GM12878 (cell line): ENCODE measurements at regions not wholly inside any gene's neighbourhood (a gene's known extent, or its start where the extent isn't known, plus 50 kb on each side); places are given as distances from the start of the nearest gene placed in this dataset.

Experiments used
- ATAC-seq: fragments of 200-7000 bp; cut with Tn5 transposase; 3 replicates; pipeline ENCODE4 v1.9.1; 2020; ENCODE audit warnings: mild to moderate bottlenecking, moderate library complexity
- BruUV-seq: library from RNA; stranded (reverse); fragments of 400-500 nt; replicated peaks from 2 replicates; lab custom pipeline; 2021; lab: Mats Ljungman, UMichigan
- CTCF ChIA-PET: fragments of 300-600 bp; sonication (Branson Sonifier 250); formaldehyde crosslinking; extraction: SDS; loops from one replicate; lab custom pipeline; 2021; ENCODE audit warnings: inconsistent platforms; lab: Yijun Ruan, JAX
- POLR2A ChIA-PET: fragments of 350-600 bp; formaldehyde crosslinking; extraction: SDS; loops from one replicate; lab custom pipeline; 2021; ENCODE audit warnings: inconsistent platforms; lab: Charles Lee
- RAD21 ChIA-PET: fragments of 300-600 bp; sonication (Branson Sonifier 250); formaldehyde crosslinking; loops from one replicate; lab custom pipeline; 2023; ENCODE audit warnings: antibody characterized with exemption; ENCODE audit not compliant: unreplicated experiment; lab: Charles Lee
- SMC1A ChIA-PET: fragments of 300-600 bp; sonication (Branson Sonifier 250); formaldehyde crosslinking; loops from one replicate; lab custom pipeline; 2023; ENCODE audit not compliant: unreplicated experiment, uncharacterized antibody; lab: Charles Lee
- DNase-seq: peaks from one replicate; pipeline ENCODE4 v3.0.0-alpha.2; 2011; ENCODE audit warnings: low read depth, low spot score
- FAIRE-seq: peaks from 3 replicates; lab custom pipeline; 2011; peaks lifted over from hg19 to GRCh38; lab: Jason Lieb, UNC
- H2AFZ ChIP-seq: 2 replicates; pipeline ENCODE4 v1.6.0; 2011; ENCODE audit warnings: low read depth, low read length, control low read depth; ENCODE audit not compliant: control insufficient read depth
- H3K27ac ChIP-seq: 2 replicates; pipeline ENCODE4 v1.5.1; 2011; ENCODE audit warnings: control low read depth; ENCODE audit not compliant: control insufficient read depth, insufficient read depth
- H3K27me3 ChIP-seq, 2 experiments: replicated peaks in 1 of 2; 2 replicates each; pipeline versions ENCODE4 v1.6.0 to v1.6.1; 2011; ENCODE audit warnings: low read length in 1 of 2; ENCODE audit not compliant: control insufficient read depth in 2 of 2, insufficient read depth in 2 of 2
- H3K36me3 ChIP-seq, 2 experiments: 2 replicates each; pipeline ENCODE4 v1.5.1; 2011; ENCODE audit warnings: low read length in 1 of 2; ENCODE audit not compliant: control insufficient read depth in 2 of 2, insufficient read depth in 2 of 2
- H3K4me1 ChIP-seq: 2 replicates; pipeline ENCODE4 v1.6.1; 2011; ENCODE audit warnings: mild to moderate bottlenecking, low read length, moderate library complexity, mixed read lengths; ENCODE audit not compliant: control insufficient read depth, insufficient read depth
- H3K4me2 ChIP-seq: 2 replicates; pipeline ENCODE4 v1.6.0; 2011; ENCODE audit warnings: control low read depth; ENCODE audit not compliant: control insufficient read depth, insufficient read depth
- H3K4me3 ChIP-seq: fragments of 200-600 bp; sonication (generic); 2 replicates; pipeline ENCODE4 v1.5.1; 2016
- H3K79me2 ChIP-seq: 2 replicates; pipeline ENCODE4 v1.6.0; 2011; ENCODE audit warnings: low read length; ENCODE audit not compliant: control insufficient read depth, insufficient read depth
- H3K9ac ChIP-seq: 2 replicates; pipeline ENCODE4 v1.8.0; 2011; ENCODE audit warnings: low read length, control low read depth, mixed read lengths; ENCODE audit not compliant: control insufficient read depth, insufficient read depth
- H3K9me3 ChIP-seq: replicated peaks from 3 replicates; pipeline ENCODE4 v1.5.1; 2011; ENCODE audit warnings: mild to moderate bottlenecking, low read length; ENCODE audit not compliant: control insufficient read depth, insufficient read depth
- H4K20me1 ChIP-seq: 2 replicates; pipeline ENCODE4 v1.6.0; 2011; ENCODE audit not compliant: control insufficient read depth, insufficient read depth
- KLF5 ChIP-seq: fragments of 450-650 bp; IDR thresholded peaks from 2 replicates; pipeline ENCODE4 v1.6.1; 2014; ENCODE audit warnings: mild to moderate bottlenecking; ENCODE audit not compliant: partially characterized antibody
- MYB ChIP-seq: fragments of 150-350 bp; IDR thresholded peaks from 2 replicates; pipeline ENCODE4 v1.6.1; 2014; ENCODE audit warnings: mild to moderate bottlenecking, low read depth, low read length, borderline replicate concordance
- NR2C1 ChIP-seq: fragments of 450-650 bp; IDR thresholded peaks from 2 replicates; pipeline ENCODE4 v1.6.1; 2017; ENCODE audit warnings: antibody characterized with exemption, mild to moderate bottlenecking, moderate library complexity
- NR2F1 ChIP-seq: fragments of 450-650 bp; conservative IDR thresholded peaks from 2 replicates; pipeline ENCODE4 v1.6.1; 2017; ENCODE audit warnings: mild to moderate bottlenecking
- PKNOX1 ChIP-seq: fragments of 450-650 bp; IDR thresholded peaks from 2 replicates; pipeline ENCODE4 v1.6.1; 2016; ENCODE audit warnings: mild to moderate bottlenecking
- POLR2AphosphoS2 ChIP-seq: IDR thresholded peaks from 2 replicates; pipeline ENCODE4 v1.6.1; 2011; ENCODE audit warnings: low read depth, mild to moderate bottlenecking, low read length, improper control_type of control experiment, moderate library complexity
- POLR2AphosphoS5 ChIP-seq: IDR thresholded peaks from 2 replicates; pipeline ENCODE4 v1.6.1; 2011; ENCODE audit warnings: mild to moderate bottlenecking, low read length, inconsistent platforms
- TARDBP ChIP-seq: IDR thresholded peaks from 2 replicates; pipeline ENCODE4 v1.6.1; 2016; ENCODE audit warnings: borderline replicate concordance
- TCF3 ChIP-seq: IDR thresholded peaks from 2 replicates; pipeline ENCODE4 v1.6.1; 2012; ENCODE audit warnings: low read depth, mild to moderate bottlenecking, low read length, borderline replicate concordance; ENCODE audit not compliant: insufficient read depth
- WRNIP1 ChIP-seq: IDR thresholded peaks from 2 replicates; pipeline ENCODE4 v1.6.1; 2011; ENCODE audit warnings: low read depth, low read length, improper control_type of control experiment, borderline replicate concordance
- WGBS: methylation state at CpG from one replicate; pipeline ENCODE4 v1.1.6; 2016; ENCODE audit warnings: low lambda C conversion rate; ENCODE audit not compliant: insufficient replicate concordance, insufficient coverage; ENCODE audit errors: missing lambda C conversion rate; 5-methylcytosine and 5-hydroxymethylcytosine counted together
- in situ Hi-C: fragments of 300-500 bp; cut with MboI; formaldehyde crosslinking; loops from 9 replicates; pipeline ENCODE4 v1.14.3; 2018; ENCODE audit warnings: mixed read lengths
- intact Hi-C: fragments of 100-400 bp; cut with micrococcal nuclease; formaldehyde crosslinking; loops from one replicate; pipeline ENCODE4 v1.14.2; 2022; ENCODE audit not compliant: unreplicated experiment
- TF ChIP-seq, protein P1 (sequence below): fragments of 450-650 bp; formaldehyde crosslinking; IDR thresholded peaks from 2 replicates; pipeline ENCODE4 v1.4.0; 2020; ENCODE audit warnings: mild to moderate bottlenecking, moderate library complexity

DNA sequence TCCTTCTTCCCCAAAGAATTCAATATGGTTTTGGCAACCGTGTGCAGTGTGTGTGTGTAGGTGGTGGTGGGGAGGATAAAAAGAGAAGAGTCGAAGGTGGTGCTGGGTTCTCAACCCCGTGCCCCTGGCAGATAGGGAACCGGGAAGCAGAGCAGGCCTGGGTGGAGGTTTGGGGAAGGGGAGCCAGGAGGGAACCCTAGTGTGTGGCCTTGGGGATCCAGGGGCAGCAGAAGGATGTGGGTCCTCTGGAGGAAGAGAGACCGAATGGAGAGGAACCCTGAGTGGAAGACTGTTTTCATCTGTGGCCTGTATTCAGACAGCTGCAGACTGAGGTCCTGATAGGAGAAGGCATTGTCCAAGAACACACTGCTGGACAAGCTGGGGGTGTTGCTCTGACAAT lies 73.3 kb upstream of the B3GAT1 start:
- no peak for DNase-seq
- ATAC-seq = no peak
- FAIRE-seq = no peak
- Histone ChIP-seq H3K4me3 (no peak overlapping the region), H3K9ac (no peak overlapping the region), H3K9me3 (no peaks in the 10 kb centered on the region), H4K20me1 (no peaks in the 10 kb centered on the region), H3K79me2 (no peaks in the 10 kb centered on the region), H3K4me2 (no peak overlapping the region)
- WGBS = 3% methylated on average over 5 of the region's 5 CpGs
- in situ Hi-C loops = no loop called here
- no TSS peak for BruUV-seq
- ChIA-PET RAD21 (no interaction called here), SMC1A (no interaction called here)
- intact Hi-C loops = no loop called here
- TF ChIP-seq NR2C1 (no peak), KLF5 (no peak), TARDBP (no peak), MYB (no peak), WRNIP1 (no peak)
- TF ChIP-seq, all 136 proteins: peak for 0
- ChIA-PET POLR2A (no interaction called here), CTCF (no interaction called here)
- Histone ChIP-seq H3K27ac (no peak overlapping the region), H3K27me3 (no peaks in the 10 kb centered on the region; a peak in 2 of 4 replicates), H2AFZ (no peak overlapping the region), H3K4me1 (no peaks in the 10 kb centered on the region), H3K36me3 (no peaks in the 10 kb centered on the region)

DNA sequence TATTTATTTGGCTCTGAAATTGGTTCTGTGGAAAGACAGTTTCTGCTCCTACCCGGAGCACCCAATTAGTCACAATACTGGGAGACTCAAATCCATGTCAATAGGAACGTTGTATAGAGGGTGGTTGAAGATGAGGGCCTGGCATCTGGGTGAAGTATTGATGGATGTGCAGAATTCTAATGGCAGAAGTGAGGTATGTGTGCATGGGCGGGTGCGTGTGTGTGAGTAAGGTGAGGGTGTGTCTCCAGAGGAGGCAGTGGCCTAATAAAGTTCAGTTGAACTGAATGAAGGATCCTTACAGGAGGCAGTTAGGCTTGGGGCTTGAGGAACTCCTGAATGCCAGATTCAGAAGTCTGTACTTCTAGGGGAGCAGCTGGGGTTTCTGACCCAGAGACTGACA lies 71.8 kb upstream of the B3GAT1 start:
- Histone ChIP-seq H4K20me1 (no peaks in the 10 kb centered on the region), H3K4me1 (no peaks in the 10 kb centered on the region), H3K4me2 (no peak overlapping the region), H2AFZ (no peak overlapping the region), H3K4me3 (no peak overlapping the region), H3K9ac (no peak overlapping the region), H3K9me3 (no peaks in the 10 kb centered on the region), H3K36me3 (no peaks in the 10 kb centered on the region), H3K27me3 (no peaks in the 10 kb centered on the region; a peak in 3 of 4 replicates), H3K79me2 (no peaks in the 10 kb centered on the region), H3K27ac (no peak overlapping the region)
- DNase-seq = no peak
- ChIA-PET RAD21 (no interaction called here), SMC1A (no interaction called here), POLR2A (no interaction called here), CTCF (no interaction called here)
- intact Hi-C loops (no loop called here), in situ Hi-C loops (no loop called here)
- no TSS peak for BruUV-seq
- WGBS = 49% methylated on average over 4 of the region's 4 CpGs
- ATAC-seq = no peak
- no peak for TF ChIP-seq PKNOX1
- no peak for TF ChIP-seq POLR2AphosphoS5
- no peak for TF ChIP-seq NR2F1
- TF ChIP-seq, protein P1, sequence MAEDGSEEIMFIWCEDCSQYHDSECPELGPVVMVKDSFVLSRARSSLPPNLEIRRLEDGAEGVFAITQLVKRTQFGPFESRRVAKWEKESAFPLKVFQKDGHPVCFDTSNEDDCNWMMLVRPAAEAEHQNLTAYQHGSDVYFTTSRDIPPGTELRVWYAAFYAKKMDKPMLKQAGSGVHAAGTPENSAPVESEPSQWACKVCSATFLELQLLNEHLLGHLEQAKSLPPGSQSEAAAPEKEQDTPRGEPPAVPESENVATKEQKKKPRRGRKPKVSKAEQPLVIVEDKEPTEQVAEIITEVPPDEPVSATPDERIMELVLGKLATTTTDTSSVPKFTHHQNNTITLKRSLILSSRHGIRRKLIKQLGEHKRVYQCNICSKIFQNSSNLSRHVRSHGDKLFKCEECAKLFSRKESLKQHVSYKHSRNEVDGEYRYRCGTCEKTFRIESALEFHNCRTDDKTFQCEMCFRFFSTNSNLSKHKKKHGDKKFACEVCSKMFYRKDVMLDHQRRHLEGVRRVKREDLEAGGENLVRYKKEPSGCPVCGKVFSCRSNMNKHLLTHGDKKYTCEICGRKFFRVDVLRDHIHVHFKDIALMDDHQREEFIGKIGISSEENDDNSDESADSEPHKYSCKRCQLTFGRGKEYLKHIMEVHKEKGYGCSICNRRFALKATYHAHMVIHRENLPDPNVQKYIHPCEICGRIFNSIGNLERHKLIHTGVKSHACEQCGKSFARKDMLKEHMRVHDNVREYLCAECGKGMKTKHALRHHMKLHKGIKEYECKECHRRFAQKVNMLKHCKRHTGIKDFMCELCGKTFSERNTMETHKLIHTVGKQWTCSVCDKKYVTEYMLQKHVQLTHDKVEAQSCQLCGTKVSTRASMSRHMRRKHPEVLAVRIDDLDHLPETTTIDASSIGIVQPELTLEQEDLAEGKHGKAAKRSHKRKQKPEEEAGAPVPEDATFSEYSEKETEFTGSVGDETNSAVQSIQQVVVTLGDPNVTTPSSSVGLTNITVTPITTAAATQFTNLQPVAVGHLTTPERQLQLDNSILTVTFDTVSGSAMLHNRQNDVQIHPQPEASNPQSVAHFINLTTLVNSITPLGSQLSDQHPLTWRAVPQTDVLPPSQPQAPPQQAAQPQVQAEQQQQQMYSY (CRISPR knock-in tag) = no peak
- TF ChIP-seq POLR2AphosphoS2 = no peak
- no peak for TF ChIP-seq TCF3
- no peak for FAIRE-seq
